ENCODE measurements at regions not wholly inside any gene's neighbourhood (a gene's known extent, or its start where the extent isn't known, plus 50 kb on each side); places are given as distances from the start of the nearest gene placed in this dataset.

- intact Hi-C loops (cut with micrococcal nuclease), result no loop called here
- DNase-seq (ENCODE audit: unreplicated experiment), result no peak
- CTCF ChIA-PET, result interaction anchor here (0.5 kb wide), 1 partner anchor 198 kb away, joined by 3 read pairs; no protein-coding TSS in a partner anchor
- TF ChIP-seq CTCF (IDR thresholded peaks at IDR 0.05; ENCODE audit: unreplicated experiment), result no peak
- Mint-ChIP-seq H3K4me3 (ENCODE audit: unreplicated experiment) (no peak overlapping the region), H3K27me3 (ENCODE audit: insufficient read depth, unreplicated experiment) (peaks cover 47% of the 10 kb centered on the region), H3K4me1 (ENCODE audit: insufficient read depth, unreplicated experiment) (no peaks in the 10 kb centered on the region), H3K9me3 (ENCODE audit: unreplicated experiment) (no peaks in the 10 kb centered on the region), H3K27ac (ENCODE audit: low read depth, unreplicated experiment) (no peak overlapping the region), H3K36me3 (ENCODE audit: insufficient read depth, unreplicated experiment) (no peaks in the 10 kb centered on the region)
- BruUV-seq (replicated peaks), result no TSS peak
- POLR2A ChIA-PET, result interaction anchor here (0.6 kb wide), 1 partner anchor 85 kb away, joined by 3 read pairs; no protein-coding TSS in a partner anchor
These were observed 210.4 kb upstream of the CA10 start for GRCh38 chr17:52368886-52369285.

- Mint-ChIP-seq H3K4me1 (ENCODE audit: insufficient read depth, unreplicated experiment) (no peaks in the 10 kb centered on the region), H3K4me3 (ENCODE audit: unreplicated experiment) (no peak overlapping the region), H3K9me3 (ENCODE audit: unreplicated experiment) (peaks cover 14% of the 10 kb centered on the region), H3K27ac (ENCODE audit: low read depth, unreplicated experiment) (no peak overlapping the region), H3K27me3 (ENCODE audit: insufficient read depth, unreplicated experiment) (no peaks in the 10 kb centered on the region), H3K36me3 (ENCODE audit: insufficient read depth, unreplicated experiment) (no peaks in the 10 kb centered on the region)
- ChIA-PET CTCF (interaction anchor here (0.8 kb wide), 1 partner anchor 773 kb away, joined by 3 read pairs; no protein-coding TSS in a partner anchor), POLR2A (no interaction called here)
- no peak for TF ChIP-seq CTCF (IDR thresholded peaks at IDR 0.05; ENCODE audit: unreplicated experiment)
- DNase-seq (ENCODE audit: unreplicated experiment), result no peak
- BruUV-seq (replicated peaks), result no TSS peak
- intact Hi-C loops (cut with micrococcal nuclease), result no loop called here
These were observed 199.3 kb upstream of the CA10 start for GRCh38 chr17:52357854-52358253.

GRCh38 chr17:52336796-52337195, 178.3 kb upstream of the CA10 start:
- CTCF ChIA-PET, result no interaction called here
- no TSS peak for BruUV-seq (replicated peaks)
- Mint-ChIP-seq H3K27ac (ENCODE audit: low read depth, unreplicated experiment) (no peak overlapping the region), H3K4me1 (ENCODE audit: insufficient read depth, unreplicated experiment) (no peaks in the 10 kb centered on the region), H3K9me3 (ENCODE audit: unreplicated experiment) (peaks cover 8% of the 10 kb centered on the region), H3K4me3 (ENCODE audit: unreplicated experiment) (no peak overlapping the region), H3K36me3 (ENCODE audit: insufficient read depth, unreplicated experiment) (peaks cover 6% of the 10 kb centered on the region), H3K27me3 (ENCODE audit: insufficient read depth, unreplicated experiment) (no peaks in the 10 kb centered on the region)
- DNase-seq (ENCODE audit: unreplicated experiment), result no peak
- TF ChIP-seq CTCF (IDR thresholded peaks at IDR 0.05; ENCODE audit: unreplicated experiment), result no peak
- intact Hi-C loops (cut with micrococcal nuclease), result no loop called here
- POLR2A ChIA-PET, result no interaction called here

GRCh38 chr17:52306314-52306713, 147.8 kb upstream of the CA10 start:
- DNase-seq (ENCODE audit: unreplicated experiment), result no peak

More at GRCh38 chr17:52306314-52306713, 147.8 kb upstream of the CA10 start:
- CTCF ChIA-PET, result no interaction called here
- Mint-ChIP-seq H3K9me3 (ENCODE audit: unreplicated experiment) (no peaks in the 10 kb centered on the region), H3K4me1 (ENCODE audit: insufficient read depth, unreplicated experiment) (no peaks in the 10 kb centered on the region), H3K27ac (ENCODE audit: low read depth, unreplicated experiment) (no peak overlapping the region), H3K27me3 (ENCODE audit: insufficient read depth, unreplicated experiment) (peaks cover 16% of the 10 kb centered on the region), H3K36me3 (ENCODE audit: insufficient read depth, unreplicated experiment) (no peaks in the 10 kb centered on the region), H3K4me3 (ENCODE audit: unreplicated experiment) (no peak overlapping the region)
- intact Hi-C loops (cut with micrococcal nuclease), result no loop called here
- no TSS peak for BruUV-seq (replicated peaks)
- POLR2A ChIA-PET, result no interaction called here
- TF ChIP-seq CTCF (IDR thresholded peaks at IDR 0.05; ENCODE audit: unreplicated experiment), result no peak
